Uterus (tissue), 2 donors: ENCODE measurements at regions not wholly inside any gene's neighbourhood (a gene's known extent, or its start where the extent isn't known, plus 50 kb on each side); places are given as distances from the start of the nearest gene placed in this dataset.

Experiments
- CTCF ChIP-seq, 4 experiments: fragments of 200-600 bp in 2 of 4; fragments of 450-650 bp in 2 of 4; sonication (generic) in 2 of 4; IDR thresholded peaks; one replicate each; pipeline ENCODE4 v1.5.1; 2016 to 2019; ENCODE audit warnings: antibody characterized with exemption in 4 of 4, mild to moderate bottlenecking in 2 of 4, moderate library complexity in 1 of 4
- POLR2A ChIP-seq, 2 donors: fragments of 450-650 bp; IDR thresholded peaks; one replicate each; pipeline ENCODE4 v1.6.1; 2016; ENCODE audit warnings: antibody characterized with exemption in 2 of 2, mild to moderate bottlenecking in 1 of 2, moderate library complexity in 1 of 2

- TF ChIP-seq CTCF (IDR thresholded peaks at IDR 0.05) (no peak), POLR2A (IDR thresholded peaks at IDR 0.05) (no peak)
Observed at GRCh38 chr14:98498019-98498885, 773.7 kb downstream of the BCL11B start.
